Fibroblast of upper back skin (primary cell): ENCODE measurements at regions not wholly inside any gene's neighbourhood (a gene's known extent, or its start where the extent isn't known, plus 50 kb on each side); places are given as distances from the start of the nearest gene placed in this dataset.
"Not testable (repeated sequence)": the region's sequence is repeated elsewhere in the genome, so short reads cannot be mapped to it uniquely, and the experiment has no call there.

Source experiments
- DNase-seq: peaks from one replicate; pipeline ENCODE4 v3.0.0-alpha.2; 2013

DNA sequence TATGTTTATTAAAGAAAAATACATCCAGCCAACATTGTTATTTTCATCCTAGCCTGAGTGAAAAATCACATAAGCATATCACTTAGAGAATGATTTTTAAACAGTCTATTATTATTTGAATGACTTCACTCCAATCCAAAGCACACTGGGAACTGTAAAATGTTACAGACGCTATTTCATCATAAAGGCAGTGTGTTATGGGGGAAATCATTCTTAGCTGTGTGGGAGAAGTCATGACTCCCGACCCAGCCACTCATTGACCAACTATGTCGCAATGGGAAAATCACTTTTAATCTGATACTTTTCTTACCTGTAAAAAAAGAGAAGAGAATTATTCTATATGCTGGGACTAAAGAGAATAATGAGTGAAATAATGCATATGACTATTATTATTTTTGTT lies 653.6 kb downstream of the TTLL7 start:
- DNase-seq, result peak; percentile 8

GRCh38 chr1:83343767-83344166 lies 655.2 kb downstream of the TTLL7 start:
- not testable (repeated sequence) for DNase-seq

DNA sequence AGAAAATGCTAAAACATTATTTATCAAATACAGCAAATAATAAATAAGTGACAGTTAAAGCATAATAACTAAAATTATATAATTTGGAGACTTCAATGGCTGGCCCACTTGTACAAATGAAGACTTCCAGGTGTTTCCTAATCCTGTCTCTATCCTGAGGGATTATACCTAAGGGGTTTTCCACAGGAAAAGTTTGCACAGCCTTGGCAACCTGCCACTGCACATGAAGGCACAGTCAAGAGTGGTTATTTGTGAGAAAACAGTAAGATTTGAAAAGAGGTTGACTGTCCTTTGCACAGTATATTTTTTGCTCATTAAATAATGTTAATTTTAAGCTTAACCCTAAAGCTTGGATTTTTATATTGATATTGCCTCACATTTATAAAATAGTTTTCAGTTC lies 655.9 kb downstream of the TTLL7 start:
- not testable (repeated sequence) for DNase-seq

GRCh38 chr1:83332308-83332707 lies 666.6 kb downstream of the TTLL7 start:
- not testable (repeated sequence) for DNase-seq

DNA sequence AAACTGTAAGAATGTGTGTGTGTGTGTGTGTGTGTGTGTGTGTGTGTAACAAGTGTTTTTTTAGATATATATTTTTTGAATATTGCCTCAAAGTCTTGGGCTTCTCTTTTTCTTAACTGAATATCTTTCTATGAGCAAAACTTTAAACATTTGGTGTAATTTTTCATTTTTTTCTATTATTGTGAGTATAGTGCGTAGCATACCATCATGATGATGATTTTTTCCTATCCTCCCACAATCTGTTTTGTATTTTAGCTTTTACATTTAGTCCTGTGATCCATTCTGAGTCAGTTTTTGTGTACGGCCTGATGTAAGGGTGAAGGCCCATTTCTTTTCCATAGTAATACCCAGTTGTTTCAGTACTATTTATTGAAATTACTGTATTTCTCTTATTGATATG lies 680.6 kb downstream of the TTLL7 start:
- peak; percentile 71 for DNase-seq

GRCh38 chr1:83315446-83315845 lies 683.5 kb downstream of the TTLL7 start:
- DNase-seq, result not testable (repeated sequence)

GRCh38 chr1:83310161-83310560 lies 688.8 kb downstream of the TTLL7 start:
- not testable (repeated sequence) for DNase-seq

- DNase-seq, result not testable (repeated sequence)
Observed at GRCh38 chr1:83309035-83309434, 689.9 kb downstream of the TTLL7 start.

GRCh38 chr1:83306811-83307210 lies 692.1 kb downstream of the TTLL7 start:
- DNase-seq, result not testable (repeated sequence)

GRCh38 chr1:83295594-83295993 lies 703.3 kb downstream of the TTLL7 start:
- DNase-seq, result not testable (repeated sequence)

DNA sequence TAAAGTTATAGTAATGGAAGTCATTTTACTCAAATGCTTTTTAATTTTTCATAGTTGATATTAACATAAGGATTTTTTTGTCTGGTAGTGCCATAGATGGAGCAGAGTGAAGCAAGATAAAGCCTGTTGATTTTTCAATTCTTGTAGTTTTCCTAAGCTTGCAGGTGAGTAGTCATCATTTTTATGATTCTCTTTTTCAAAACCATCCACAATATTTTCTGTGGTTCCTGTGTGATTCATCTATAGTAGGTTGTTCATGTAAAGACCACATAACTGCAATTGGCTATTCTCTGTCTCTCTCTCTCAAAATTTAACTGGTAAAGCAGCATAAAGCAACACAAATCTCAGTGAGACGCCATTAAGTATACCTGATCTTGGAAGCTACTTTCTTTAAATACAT lies 711.5 kb downstream of the TTLL7 start:
- DNase-seq, result not testable (repeated sequence)

DNA sequence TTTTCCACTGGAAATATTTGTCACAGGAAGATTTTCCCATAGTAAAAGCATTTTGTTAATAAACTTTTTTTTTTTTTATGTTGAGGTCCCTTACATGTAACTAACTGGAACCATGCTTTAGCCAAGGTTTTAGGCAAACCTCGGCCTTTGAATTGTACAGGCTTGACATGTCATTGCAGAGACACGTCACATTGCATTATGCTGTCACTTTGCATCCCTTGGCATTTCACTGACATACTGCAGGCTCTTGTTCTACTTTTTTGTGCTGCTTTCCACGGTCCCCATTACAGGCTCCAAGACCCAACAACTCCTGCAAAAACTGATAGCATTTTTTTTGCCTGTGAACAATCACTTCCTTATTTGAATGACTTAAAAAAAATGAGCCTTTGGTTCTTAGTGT lies 724.3 kb downstream of the TTLL7 start:
- DNase-seq, result not testable (repeated sequence)

DNA sequence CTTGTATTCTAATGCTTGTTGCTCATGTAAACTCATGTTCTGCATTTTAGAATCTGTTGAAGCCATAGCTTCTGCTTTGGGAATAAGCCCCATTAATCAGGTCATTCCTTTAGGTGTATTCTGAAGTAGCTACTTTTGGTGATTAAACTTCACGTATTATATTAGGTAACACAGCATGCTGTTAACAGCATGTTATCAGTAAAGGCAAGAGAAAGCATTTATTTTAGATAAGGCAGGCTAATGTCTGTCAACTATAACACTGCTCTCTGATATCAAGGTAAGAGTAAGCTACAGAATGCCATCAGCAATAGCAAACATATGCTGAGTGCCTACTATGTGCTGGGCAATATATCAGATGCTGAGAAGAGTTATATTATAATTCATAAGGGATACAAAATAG lies 726.4 kb downstream of the TTLL7 start:
- DNase-seq, result not testable (repeated sequence)

DNA sequence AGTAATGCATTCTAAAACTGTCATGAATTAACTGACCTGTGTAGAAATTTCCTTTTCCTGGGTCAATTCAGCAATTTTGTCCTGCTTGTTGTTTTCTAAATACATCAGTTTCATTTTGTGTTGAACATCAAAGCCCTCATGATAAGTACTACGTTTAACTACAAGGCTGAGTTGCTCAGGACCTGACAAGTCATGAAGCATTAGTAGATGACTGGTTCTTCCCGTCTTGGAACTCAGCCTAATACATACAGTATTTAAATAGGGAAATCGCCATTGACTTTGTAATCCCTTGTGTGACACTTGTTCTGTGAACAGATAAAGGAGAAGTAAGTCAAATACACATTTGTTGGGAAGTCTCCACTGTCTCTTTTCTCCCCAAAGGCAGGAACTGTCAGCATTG lies 727.1 kb downstream of the TTLL7 start:
- DNase-seq, result not testable (repeated sequence)

DNA sequence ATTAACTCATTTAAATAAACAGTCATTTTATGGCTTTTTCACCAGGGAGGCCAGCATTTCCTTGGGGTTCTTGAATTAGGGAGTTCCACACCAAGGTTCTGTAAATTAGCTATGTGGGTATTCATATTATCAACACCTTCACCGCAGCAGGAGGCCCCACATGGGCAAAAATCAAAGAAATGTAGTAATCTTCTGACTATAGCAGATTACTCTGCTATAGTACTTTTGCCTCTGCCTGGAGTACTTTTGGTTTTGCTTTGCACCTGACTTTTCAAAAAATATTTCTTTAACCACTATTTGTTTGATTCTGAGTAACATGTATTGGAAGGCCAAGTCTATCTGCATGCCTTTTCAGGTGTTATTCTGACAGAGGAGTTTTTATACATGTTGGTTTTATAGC lies 728.1 kb downstream of the TTLL7 start:
- DNase-seq, result not testable (repeated sequence)

DNA sequence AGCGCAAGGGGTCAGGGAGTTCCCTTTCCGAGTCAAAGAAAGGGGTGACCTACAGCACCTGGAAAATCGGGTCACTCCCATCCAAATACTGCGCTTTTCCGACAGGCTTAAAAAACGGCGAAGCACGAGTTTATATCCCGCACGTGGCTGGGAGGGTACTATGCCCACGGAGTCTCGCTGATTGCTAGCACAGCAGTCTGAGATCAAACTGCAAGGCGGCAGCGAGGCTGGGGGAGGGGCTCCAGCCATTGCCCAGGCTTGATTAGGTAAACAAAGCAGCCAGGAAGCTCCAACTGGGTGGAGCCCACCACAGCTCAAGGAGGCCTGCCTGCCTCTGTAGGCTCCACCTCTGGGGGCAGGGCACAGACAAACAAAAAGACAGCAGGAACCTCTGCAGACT lies 735.1 kb downstream of the TTLL7 start:
- not testable (repeated sequence) for DNase-seq

DNA sequence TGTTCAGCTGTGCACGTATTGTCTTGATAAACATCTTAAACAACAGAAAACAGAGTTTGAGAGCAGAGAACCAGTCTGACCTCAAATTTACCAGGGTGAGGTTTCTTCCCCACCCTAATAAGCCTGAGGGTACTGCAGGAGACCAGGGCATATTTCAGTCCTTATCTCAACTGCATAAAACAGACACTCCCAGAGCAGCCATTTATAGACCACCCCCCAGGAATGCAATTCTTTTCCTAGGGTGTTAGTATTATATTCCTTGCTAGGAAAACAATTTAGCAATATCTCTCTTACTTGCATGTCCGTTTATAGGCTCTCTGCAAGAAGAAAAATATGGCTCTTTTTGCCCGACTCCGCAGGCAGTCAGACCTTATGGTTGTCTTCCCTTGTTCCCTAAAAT lies 747.2 kb downstream of the TTLL7 start:
- not testable (repeated sequence) for DNase-seq

GRCh38 chr1:83246780-83247179 lies 752.2 kb downstream of the TTLL7 start:
- not testable (repeated sequence) for DNase-seq

DNA sequence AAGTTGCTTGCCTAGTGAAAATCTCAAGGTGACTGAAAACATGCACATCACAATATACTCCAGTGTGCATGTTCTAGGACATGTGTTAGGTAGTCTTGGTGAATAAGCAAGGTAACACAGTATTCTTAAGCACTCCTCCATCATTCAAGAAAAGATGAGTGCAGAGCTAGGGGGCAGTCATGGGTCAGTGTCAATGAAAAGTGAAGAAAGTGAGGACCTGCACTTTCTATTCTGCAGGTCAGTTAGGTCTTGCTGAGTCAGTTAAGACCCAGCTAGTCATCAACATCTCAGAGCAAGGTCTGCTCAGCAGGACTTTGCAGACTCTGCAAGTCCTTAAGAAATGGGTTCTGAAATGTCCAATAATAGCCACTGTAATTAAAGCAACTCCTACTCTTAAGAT lies 754.1 kb downstream of the TTLL7 start:
- DNase-seq, result not testable (repeated sequence)

- not testable (repeated sequence) for DNase-seq
Observed at GRCh38 chr1:83239568-83239967, 759.4 kb downstream of the TTLL7 start.

DNA sequence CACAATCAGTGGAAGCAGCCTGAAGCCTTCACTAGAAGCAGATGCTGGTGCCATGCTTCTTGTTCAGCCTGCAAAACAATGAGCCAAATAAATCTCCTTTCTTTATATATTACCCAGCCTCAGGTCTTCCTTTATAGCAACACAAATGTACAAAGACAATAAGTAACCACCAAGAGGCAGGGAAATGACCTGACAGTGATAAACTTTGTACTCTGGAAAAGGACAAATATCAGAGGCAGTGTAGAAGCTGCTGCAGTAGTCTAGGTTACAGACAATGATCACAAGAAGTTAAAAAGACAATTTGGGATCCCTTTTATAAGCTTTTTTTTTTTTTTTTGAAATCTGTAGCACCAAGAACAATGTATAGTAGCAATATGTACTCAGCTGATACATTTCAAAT lies 760.3 kb downstream of the TTLL7 start:
- not testable (repeated sequence) for DNase-seq

DNA sequence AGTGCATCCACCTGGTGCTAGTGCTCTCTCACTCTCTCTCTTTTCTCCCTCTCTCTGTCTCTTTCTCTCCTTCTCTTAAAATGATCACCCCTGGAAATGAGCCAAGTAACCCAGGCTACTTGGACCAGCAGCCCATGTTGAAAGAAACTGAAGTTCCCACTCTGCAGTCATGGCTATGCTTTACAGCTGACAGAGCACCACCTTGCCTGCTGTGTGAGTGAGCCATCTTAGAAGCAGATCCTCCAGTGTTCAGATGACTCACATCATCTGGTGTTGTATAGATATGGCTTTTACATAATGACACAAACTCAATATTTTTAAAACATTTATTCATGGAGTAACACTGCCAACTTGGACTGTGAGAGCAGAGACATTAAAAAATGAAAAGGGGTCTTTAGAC lies 779.1 kb downstream of the TTLL7 start:
- DNase-seq, result not testable (repeated sequence)

GRCh38 chr1:83218036-83218716 lies 780.8 kb downstream of the TTLL7 start:
- not testable (repeated sequence) for DNase-seq

GRCh38 chr1:83214317-83214716 lies 784.6 kb downstream of the TTLL7 start:
- DNase-seq, result not testable (repeated sequence)

GRCh38 chr1:83213648-83214047 lies 785.3 kb downstream of the TTLL7 start:
- not testable (repeated sequence) for DNase-seq
